HG03135 (cell line): ENCODE measurements at regions not wholly inside any gene's neighbourhood (a gene's known extent, or its start where the extent isn't known, plus 50 kb on each side); places are given as distances from the start of the nearest gene placed in this dataset.

ENCODE experiments used
- ATAC-seq: cut with Tn5 transposase; IDR thresholded peaks from one replicate; pipeline ENCODE4 v1.9.1; 2021; ENCODE audit warnings: mild to moderate bottlenecking, moderate library complexity; ENCODE audit not compliant: unreplicated experiment

- ATAC-seq: no peak
Observed at GRCh38 chr6:23334360-23334759, 765.0 kb downstream of the HDGFL1 start.

GRCh38 chr6:23335894-23336293 lies 766.5 kb downstream of the HDGFL1 start:
- ATAC-seq: no peak

GRCh38 chr6:23339268-23339667 lies 769.9 kb downstream of the HDGFL1 start:
- no peak for ATAC-seq

GRCh38 chr6:23340271-23340670 lies 770.9 kb downstream of the HDGFL1 start:
- no peak for ATAC-seq

- no peak for ATAC-seq
Observed at GRCh38 chr6:23343610-23344306, 774.4 kb downstream of the HDGFL1 start.

GRCh38 chr6:23348185-23348584 lies 777.8 kb upstream of the NRSN1 start:
- ATAC-seq: no peak

GRCh38 chr6:23349521-23350147 lies 776.4 kb upstream of the NRSN1 start:
- ATAC-seq: no peak

GRCh38 chr6:23350752-23351453 lies 775.1 kb upstream of the NRSN1 start:
- no peak for ATAC-seq

- ATAC-seq: no peak
Observed at GRCh38 chr6:23354004-23354403, 772.0 kb upstream of the NRSN1 start.

GRCh38 chr6:23357185-23357766 lies 768.7 kb upstream of the NRSN1 start:
- ATAC-seq: no peak

- ATAC-seq: no peak
Observed at GRCh38 chr6:23365732-23366131, 760.3 kb upstream of the NRSN1 start.

- no peak for ATAC-seq
Observed at GRCh38 chr6:23367311-23367710, 758.7 kb upstream of the NRSN1 start.

- no peak for ATAC-seq
Observed at GRCh38 chr6:23368557-23368956, 757.5 kb upstream of the NRSN1 start.

GRCh38 chr6:23370051-23370450 lies 756.0 kb upstream of the NRSN1 start:
- ATAC-seq: no peak

- no peak for ATAC-seq
Observed at GRCh38 chr6:23371132-23371915, 754.7 kb upstream of the NRSN1 start.

GRCh38 chr6:23377830-23378229 lies 748.2 kb upstream of the NRSN1 start:
- ATAC-seq: no peak

GRCh38 chr6:23380465-23380864 lies 745.5 kb upstream of the NRSN1 start:
- ATAC-seq: no peak

GRCh38 chr6:23388086-23388783 lies 737.8 kb upstream of the NRSN1 start:
- no peak for ATAC-seq

- ATAC-seq: no peak
Observed at GRCh38 chr6:23389386-23389785, 736.6 kb upstream of the NRSN1 start.

GRCh38 chr6:23390221-23390620 lies 735.8 kb upstream of the NRSN1 start:
- ATAC-seq: no peak
